H1 (cell line): ENCODE measurements at regions not wholly inside any gene's neighbourhood (a gene's known extent, or its start where the extent isn't known, plus 50 kb on each side); places are given as distances from the start of the nearest gene placed in this dataset.

ENCODE experiments used
- CTCF ChIA-PET: fragments of 300-600 bp; sonication (Branson Sonifier 250); formaldehyde crosslinking; loops from one replicate; lab custom pipeline; 2021; ENCODE audit not compliant: partially characterized antibody; lab: Charles Lee
- POLR2A ChIA-PET: fragments of 300-600 bp; sonication (Branson Sonifier 250); formaldehyde crosslinking; loops from one replicate; lab custom pipeline; 2021; ENCODE audit warnings: inconsistent platforms; ENCODE audit not compliant: partially characterized antibody; lab: Charles Lee
- DNase-seq, 2 experiments: peaks; one replicate each; pipeline versions ENCODE4 v3.0.0 to v3.0.0-alpha.2; 2010 to 2022; ENCODE audit warnings: low spot score in 2 of 2, low read depth in 1 of 2, mixed read lengths in 1 of 2
- FAIRE-seq: peaks from 2 replicates; lab custom pipeline; 2011; peaks lifted over from hg19 to GRCh38; lab: Jason Lieb, UNC
- H2AFZ ChIP-seq: 2 replicates; pipeline ENCODE4 v1.8.1; 2012; ENCODE audit warnings: low read length, inconsistent platforms
- H2AK5ac ChIP-seq: 2 replicates; pipeline ENCODE4 v1.6.1; 2013; ENCODE audit warnings: low read depth, low read length
- H2BK120ac ChIP-seq: replicated peaks from 2 replicates; pipeline ENCODE3; 2013; ENCODE audit warnings: low read depth, low read length, inconsistent platforms
- H2BK12ac ChIP-seq: 2 replicates; pipeline ENCODE4 v1.6.1; 2013; ENCODE audit warnings: low read depth, low read length
- H2BK15ac ChIP-seq: 2 replicates; pipeline ENCODE4 v1.6.1; 2013; ENCODE audit warnings: low read length
- H2BK20ac ChIP-seq: 2 replicates; pipeline ENCODE4 v1.6.1; 2013; ENCODE audit warnings: low read length
- H2BK5ac ChIP-seq: 2 replicates; pipeline ENCODE4 v1.6.1; 2013; ENCODE audit warnings: low read depth, low read length
- H3K14ac ChIP-seq: 2 replicates; pipeline ENCODE4 v1.6.1; 2013; ENCODE audit warnings: inconsistent platforms; ENCODE audit not compliant: insufficient read length
- H3K18ac ChIP-seq: 2 replicates; pipeline ENCODE4 v1.6.1; 2013; ENCODE audit warnings: low read length; ENCODE audit errors: extremely low read depth
- H3K23ac ChIP-seq: 2 replicates; pipeline ENCODE4 v1.6.1; 2013; ENCODE audit warnings: inconsistent platforms; ENCODE audit not compliant: insufficient read length
- H3K23me2 ChIP-seq: 2 replicates; pipeline ENCODE4 v1.6.1; 2013; ENCODE audit warnings: low read depth, low read length
- H3K27ac ChIP-seq: 2 replicates; pipeline ENCODE4 v1.6.1; 2011; ENCODE audit warnings: low read depth, low read length, inconsistent platforms
- H3K27me3 ChIP-seq, 4 experiments: replicated peaks in 1 of 4; 1 replicate in 1 of 4; 2 replicates in 3 of 4; pipeline versions ENCODE4 v1.6.1 to v1.8.1; 2011 to 2013; ENCODE audit warnings: low read length in 3 of 4, mild to moderate bottlenecking in 3 of 4, inconsistent platforms in 2 of 4, mixed read lengths in 2 of 4, moderate library complexity in 1 of 4; ENCODE audit not compliant: control insufficient read depth in 3 of 4, insufficient read depth in 3 of 4; ENCODE audit errors: extremely low read depth in 1 of 4
- H3K36me3 ChIP-seq, 4 experiments: 2 replicates each; pipeline versions ENCODE4 v1.6.1 to v1.8.1; 2011 to 2013; ENCODE audit warnings: mild to moderate bottlenecking in 4 of 4, low read length in 3 of 4, moderate library complexity in 2 of 4, control low read depth in 1 of 4, inconsistent platforms in 1 of 4; ENCODE audit not compliant: insufficient read depth in 4 of 4, control insufficient read depth in 2 of 4
- H3K4ac ChIP-seq: replicated peaks from 2 replicates; pipeline ENCODE3; 2013; ENCODE audit warnings: low read length, low read depth, mixed read lengths, inconsistent platforms; ENCODE audit not compliant: insufficient read length
- H3K4me1 ChIP-seq, 4 experiments: replicated peaks in 1 of 4; 1 replicate in 1 of 4; 2 replicates in 3 of 4; pipeline versions ENCODE4 v1.6.1 to v1.8.1; 2011 to 2013; ENCODE audit warnings: low read length in 3 of 4, inconsistent platforms in 2 of 4, mixed read lengths in 1 of 4; ENCODE audit not compliant: insufficient read depth in 4 of 4, control insufficient read depth in 3 of 4
- H3K4me2 ChIP-seq, 2 experiments: 2 replicates each; pipeline versions ENCODE4 v1.6.1 to v1.8.1; 2011 to 2013; ENCODE audit warnings: low read depth in 2 of 2, low read length in 2 of 2, control low read depth in 1 of 2, inconsistent platforms in 1 of 2, mild to moderate bottlenecking in 1 of 2; ENCODE audit not compliant: insufficient read depth in 1 of 2
- H3K4me3 ChIP-seq, 4 experiments: fragments of 200-600, 300-600 bp in 1 of 4; sonication (generic), shearing (Covaris generic), sonication (Bioruptor Twin) in 1 of 4; 2 replicates each; pipeline versions ENCODE4 v1.5.1 to v1.8.1; 2011 to 2016; ENCODE audit warnings: low read length in 4 of 4, low read depth in 3 of 4, control low read depth in 2 of 4, inconsistent platforms in 2 of 4, mild to moderate bottlenecking in 2 of 4, mixed read lengths in 1 of 4, moderate library complexity in 1 of 4; ENCODE audit not compliant: insufficient read depth in 2 of 4; ENCODE audit errors: extremely low read depth in 1 of 4
- H3K56ac ChIP-seq: replicated peaks from 2 replicates; pipeline ENCODE3; 2013; ENCODE audit warnings: low read depth, mild to moderate bottlenecking, mixed read lengths, low read length, inconsistent platforms; ENCODE audit not compliant: insufficient read length
- H3K79me1 ChIP-seq: 2 replicates; pipeline ENCODE4 v1.6.1; 2013; ENCODE audit warnings: low read depth, low read length, control low read depth
- H3K79me2 ChIP-seq, 2 experiments: 2 replicates each; pipeline versions ENCODE4 v1.6.1 to v1.8.1; 2012 to 2013; ENCODE audit warnings: low read length in 2 of 2, mild to moderate bottlenecking in 2 of 2, inconsistent platforms in 1 of 2; ENCODE audit not compliant: insufficient read depth in 2 of 2, control insufficient read depth in 1 of 2
- H3K9ac ChIP-seq, 4 experiments: replicated peaks in 1 of 4; 1 replicate in 1 of 4; 2 replicates in 3 of 4; pipeline versions ENCODE4 v1.6.1 to v1.8.1; 2011 to 2013; ENCODE audit warnings: low read depth in 3 of 4, low read length in 3 of 4, control low read depth in 2 of 4, mild to moderate bottlenecking in 2 of 4, moderate library complexity in 2 of 4, inconsistent platforms in 1 of 4; ENCODE audit errors: extremely low read depth in 1 of 4
- H3K9me3 ChIP-seq, 2 experiments: 2 replicates each; pipeline versions ENCODE4 v1.6.1 to v1.8.1; 2012 to 2013; ENCODE audit warnings: mild to moderate bottlenecking in 2 of 2, moderate library complexity in 2 of 2, control low read depth in 1 of 2, inconsistent platforms in 1 of 2, low read depth in 1 of 2, low read length in 1 of 2, mixed read lengths in 1 of 2; ENCODE audit not compliant: insufficient read depth in 2 of 2
- H4K20me1 ChIP-seq, 2 experiments: replicated peaks in 1 of 2; 2 replicates each; pipeline versions ENCODE3 to v1.8.1; 2011 to 2013; ENCODE audit warnings: inconsistent platforms in 2 of 2, low read length in 2 of 2, mild to moderate bottlenecking in 1 of 2; ENCODE audit not compliant: insufficient read depth in 2 of 2, control insufficient read depth in 1 of 2
- H4K5ac ChIP-seq: 2 replicates; pipeline ENCODE4 v1.6.1; 2013; ENCODE audit warnings: low read length, low read depth, mixed read lengths, inconsistent platforms; ENCODE audit not compliant: insufficient read length
- H4K8ac ChIP-seq: 2 replicates; pipeline ENCODE4 v1.8.0; 2013; ENCODE audit warnings: mild to moderate bottlenecking, moderate library complexity, low read length, inconsistent platforms; ENCODE audit not compliant: insufficient read depth; ENCODE audit errors: extremely low read depth
- H4K91ac ChIP-seq: replicated peaks from 2 replicates; pipeline ENCODE3; 2013; ENCODE audit warnings: low read length, mixed read lengths, inconsistent platforms; ENCODE audit not compliant: insufficient read length
- BCL11A ChIP-seq, 2 experiments: IDR thresholded peaks; one replicate each; pipeline ENCODE4 v1.6.1; 2011; ENCODE audit warnings: low read depth in 2 of 2, low read length in 2 of 2, mild to moderate bottlenecking in 2 of 2
- EGR1 ChIP-seq: IDR thresholded peaks from 2 replicates; pipeline ENCODE4 v1.6.1; 2011; ENCODE audit warnings: low read depth, low read length, borderline replicate concordance
- JUN ChIP-seq: IDR thresholded peaks from 2 replicates; pipeline ENCODE4 v1.6.1; 2011; ENCODE audit warnings: low read depth, mild to moderate bottlenecking, improper control_type of control experiment, low read length
- NRF1 ChIP-seq: IDR thresholded peaks from 2 replicates; pipeline ENCODE4 v1.6.1; 2011; ENCODE audit warnings: mild to moderate bottlenecking, low read depth, low read length, improper control_type of control experiment
- SIX5 ChIP-seq: IDR thresholded peaks from 2 replicates; pipeline ENCODE4 v1.6.1; 2011; ENCODE audit warnings: mild to moderate bottlenecking, low read depth, low read length
- SUZ12 ChIP-seq: fragments of 200-600 bp; sonication (generic); IDR thresholded peaks from 2 replicates; pipeline ENCODE4 v1.6.1; 2012; ENCODE audit warnings: mild to moderate bottlenecking, inconsistent platforms, low read length, moderate library complexity, mixed read lengths
- TAF7 ChIP-seq: optimal IDR thresholded peaks from 2 replicates; pipeline ENCODE3; 2011; ENCODE audit warnings: low read depth, mild to moderate bottlenecking, inconsistent platforms, low read length, moderate library complexity, borderline replicate concordance
- WGBS, 2 experiments: shearing (Covaris generic) in 1 of 2; methylation state at CpG; one replicate each; pipeline versions ENCODE4 v1.1.6 to v1.1.7; 2013 to 2015; ENCODE audit warnings: low lambda C conversion rate in 2 of 2, mixed read lengths in 2 of 2, inconsistent platforms in 1 of 2, low coverage in 1 of 2, missing lambda C conversion rate in 1 of 2; ENCODE audit not compliant: insufficient replicate concordance in 2 of 2, insufficient coverage in 1 of 2, insufficient read length in 1 of 2; ENCODE audit errors: extremely low coverage in 1 of 2, missing lambda C conversion rate in 1 of 2; 5-methylcytosine and 5-hydroxymethylcytosine counted together
- TF ChIP-seq, protein P1 (sequence below): IDR thresholded peaks from 2 replicates; pipeline ENCODE4 v1.6.1; 2011; ENCODE audit warnings: low read depth, mild to moderate bottlenecking, low read length; ENCODE audit not compliant: insufficient read depth

DNA sequence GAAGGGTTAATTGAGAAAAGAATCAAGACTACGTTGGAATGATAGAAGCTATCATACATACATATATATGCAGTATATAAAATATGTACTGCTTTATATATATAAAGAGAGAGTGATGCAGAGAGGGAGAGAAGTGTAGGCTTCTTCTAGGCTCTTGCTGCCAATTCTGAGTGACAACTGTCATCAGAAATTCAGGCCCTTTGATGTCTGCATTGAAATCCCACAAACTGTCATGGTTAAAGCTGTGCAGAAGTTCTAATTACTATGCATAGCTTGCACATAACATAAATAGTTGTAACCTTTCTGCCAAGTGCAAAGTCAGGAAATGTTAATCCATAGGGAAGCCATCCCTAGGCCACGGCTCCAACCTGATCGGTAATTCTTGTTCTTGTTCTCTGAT lies 251.0 kb downstream of the STIM2 start:
- Histone ChIP-seq H2AFZ (no peak overlapping the region), H3K9ac (no peak overlapping the region), H3K9me3 (no peaks in the 10 kb centered on the region), H2AK5ac (no peak overlapping the region), H4K91ac (no peak overlapping the region), H3K27ac (no peak overlapping the region), H2BK20ac (no peak overlapping the region), H3K36me3 (no peaks in the 10 kb centered on the region), H4K5ac (no peak overlapping the region), H3K4me1 (peaks cover 0 to 3% (median 0%) of the 10 kb centered on the region in 4 experiments; a peak in 2 of 7 replicates), H3K27me3 (no peaks in the 10 kb centered on the region; a peak in 1 of 7 replicates), H3K14ac (no peak overlapping the region), H3K56ac (no peak overlapping the region), H2BK12ac (no peak overlapping the region), H2BK15ac (no peak overlapping the region), H3K79me1 (no peaks in the 10 kb centered on the region), H3K23me2 (no peaks in the 10 kb centered on the region), H4K20me1 (no peaks in the 10 kb centered on the region), H3K4me2 (no peak overlapping the region), H2BK120ac (no peak overlapping the region), H3K4ac (no peak overlapping the region), H4K8ac (no peak overlapping the region), H3K79me2 (no peaks in the 10 kb centered on the region), H3K23ac (no peak overlapping the region), H3K18ac (no peak overlapping the region), H2BK5ac (no peak overlapping the region), H3K4me3 (no peak overlapping the region)
- TF ChIP-seq TAF7, result no peak
- TF ChIP-seq JUN, result no peak
- no peak for TF ChIP-seq BCL11A (IDR thresholded peaks at IDR 0.05; ENCODE audit: low read depth in 2 of 2, low read length in 2 of 2)
- TF ChIP-seq SUZ12, result no peak
- no peak for TF ChIP-seq SIX5
- TF ChIP-seq NRF1, result no peak
- TF ChIP-seq, protein P1, sequence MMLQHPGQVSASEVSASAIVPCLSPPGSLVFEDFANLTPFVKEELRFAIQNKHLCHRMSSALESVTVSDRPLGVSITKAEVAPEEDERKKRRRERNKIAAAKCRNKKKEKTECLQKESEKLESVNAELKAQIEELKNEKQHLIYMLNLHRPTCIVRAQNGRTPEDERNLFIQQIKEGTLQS, result no peak
- no peak for TF ChIP-seq EGR1
- ChIA-PET POLR2A (interaction anchor here (1.0 to 1.5 kb wide), 2 partner anchors 9 to 11 kb away, joined by 3 to 6 read pairs; no protein-coding TSS in a partner anchor), CTCF (interaction anchor here (1.6 to 2.0 kb wide), 2 partner anchors 10 to 15 kb away, joined by 4 to 7 read pairs; no protein-coding TSS in a partner anchor)
- FAIRE-seq (no peak), DNase-seq (no peak)
- 85% methylated on average over 3 of the region's 3 CpGs; no CpG with 5 or more reads in 1 of the 2 experiments for WGBS, 2 experiments
